IPS DF 4.7 (cell line): ENCODE measurements at regions not wholly inside any gene's neighbourhood (a gene's known extent, or its start where the extent isn't known, plus 50 kb on each side); places are given as distances from the start of the nearest gene placed in this dataset.

Experiments
- DNase-seq: peaks from one replicate; pipeline ENCODE4 v3.0.0-alpha.2; 2013; ENCODE audit warnings: low spot score; ENCODE audit errors: extremely low read depth

- DNase-seq = no peak
These were observed 547.1 kb upstream of the USP15 start for GRCh38 chr12:61713121-61713520.

DNA sequence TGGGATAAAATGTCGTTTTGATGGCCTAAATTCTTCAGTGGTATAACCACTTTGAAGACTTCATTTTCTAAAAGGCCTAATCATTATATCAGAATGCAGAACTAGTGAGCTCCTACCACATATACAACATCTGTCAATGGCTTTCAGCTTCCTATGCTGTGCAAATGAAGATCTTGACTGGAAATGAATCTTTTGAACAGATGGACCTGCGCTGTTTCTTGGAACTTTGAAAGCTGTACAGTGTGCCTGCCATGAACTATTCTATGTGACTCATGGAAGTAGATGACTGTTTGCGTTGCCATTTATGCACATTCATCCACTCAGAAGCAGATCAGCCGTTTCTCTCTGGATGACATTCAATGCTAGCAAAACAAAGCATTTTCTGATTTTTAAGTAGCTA is 542.2 kb upstream of the USP15 start:
- no peak for DNase-seq

DNA sequence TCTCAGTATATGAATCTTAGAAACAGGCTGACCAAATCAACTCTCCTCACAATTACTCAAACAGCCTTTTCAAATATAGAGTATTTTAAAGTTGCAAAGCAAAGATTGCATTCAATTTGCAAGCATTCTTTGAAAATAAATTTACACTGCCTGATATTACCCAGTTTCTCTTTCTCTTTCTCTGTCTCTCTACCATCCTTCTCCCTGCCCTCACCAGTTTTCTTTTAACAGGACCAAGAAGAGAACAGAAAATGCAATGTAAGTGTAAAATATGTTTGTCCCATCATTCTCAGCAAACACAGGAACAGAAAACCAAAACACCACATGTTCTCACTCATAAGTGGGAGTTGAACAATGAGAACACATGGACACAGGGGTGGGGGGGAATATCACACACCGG is 520.3 kb upstream of the USP15 start:
- no peak for DNase-seq

GRCh38 chr12:61750604-61751003 is 509.6 kb upstream of the USP15 start:
- DNase-seq = no peak

DNA sequence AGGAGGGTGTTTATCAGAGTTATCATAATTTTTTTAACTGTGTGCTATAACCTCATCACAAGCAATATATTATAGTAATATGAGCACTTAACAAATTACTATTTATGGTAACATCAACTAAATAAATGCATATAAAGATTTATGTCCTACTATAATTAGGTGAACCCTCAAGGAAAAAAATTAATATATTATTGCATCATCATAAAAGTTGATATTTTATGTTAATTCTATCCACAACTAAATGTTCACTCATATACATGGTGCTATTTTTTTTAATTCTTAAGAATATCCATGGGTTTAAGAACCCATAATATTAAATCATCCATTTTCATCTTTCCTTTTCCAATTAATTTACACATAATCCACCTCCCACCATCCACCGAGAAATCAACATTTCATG is 506.0 kb upstream of the USP15 start:
- DNase-seq = no peak

DNA sequence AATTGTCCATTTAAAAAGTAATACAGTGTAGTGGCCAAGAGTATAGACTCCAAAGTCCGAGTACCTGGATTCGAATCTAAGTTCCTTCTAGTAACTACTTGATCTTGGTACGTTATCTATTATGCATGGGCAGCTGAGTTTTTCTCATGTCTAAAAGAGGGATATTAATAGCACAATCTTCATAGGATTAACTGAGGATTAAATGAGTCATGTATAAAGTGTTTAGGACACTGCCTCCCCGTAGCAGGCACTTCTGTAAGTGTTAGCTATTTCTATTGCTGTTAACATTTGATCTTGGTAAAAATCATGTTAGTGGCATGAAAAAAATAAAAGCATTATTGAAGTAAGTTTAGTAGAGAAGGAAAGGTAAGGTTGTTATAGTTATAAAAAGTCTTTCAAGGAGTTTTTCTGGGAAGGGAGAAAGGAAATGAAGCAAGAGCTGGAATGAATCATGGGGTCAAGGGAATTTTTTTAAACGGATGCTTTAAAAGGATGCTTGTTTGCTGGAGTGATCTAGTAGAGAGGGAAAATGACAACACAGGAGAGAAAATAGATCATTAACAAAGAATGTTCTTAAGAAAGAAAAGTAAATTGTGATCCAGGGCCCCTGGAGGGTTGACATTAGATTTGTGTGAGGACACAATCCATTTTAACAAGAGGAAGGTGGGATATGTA is 502.2 kb upstream of the USP15 start:
- DNase-seq = no peak

DNA sequence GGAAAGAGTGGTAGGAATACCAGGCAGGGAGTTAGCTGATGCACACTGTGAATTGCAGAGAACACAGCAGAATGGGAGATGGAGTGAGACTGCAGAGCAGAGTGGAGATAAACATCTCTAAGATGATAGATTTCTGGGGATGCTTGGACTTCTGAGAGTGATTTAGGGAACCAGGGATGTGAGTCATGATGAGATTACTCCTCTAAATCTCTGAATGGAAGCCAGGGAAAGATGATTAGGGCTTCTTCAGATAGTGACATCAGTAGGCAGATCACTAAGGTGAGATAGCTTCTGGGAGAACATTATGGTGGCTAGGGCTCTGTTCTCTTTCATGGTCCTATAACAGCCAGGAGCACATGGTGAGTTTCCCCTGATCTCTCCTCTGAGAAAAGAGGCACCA is 501.5 kb upstream of the USP15 start:
- no peak for DNase-seq

DNA sequence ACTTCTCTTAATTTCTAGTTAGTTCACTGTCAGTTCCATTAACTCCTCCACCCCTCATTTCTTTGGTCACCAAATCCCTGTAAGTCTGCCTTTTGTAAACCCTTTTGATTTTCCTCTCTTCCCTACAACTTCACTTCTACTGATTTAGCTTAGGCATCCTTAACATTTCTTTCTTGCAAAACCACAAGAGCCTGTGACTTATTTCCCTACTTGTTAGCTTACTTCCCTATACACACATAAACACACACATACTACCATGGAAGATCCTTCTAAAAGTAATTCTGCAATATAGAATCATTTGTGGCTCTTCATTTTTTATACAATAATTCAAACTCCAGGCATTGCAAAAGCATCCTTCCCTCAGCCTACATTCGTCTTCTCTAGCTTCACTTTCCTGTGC is 494.3 kb upstream of the USP15 start:
- DNase-seq = no peak

DNA sequence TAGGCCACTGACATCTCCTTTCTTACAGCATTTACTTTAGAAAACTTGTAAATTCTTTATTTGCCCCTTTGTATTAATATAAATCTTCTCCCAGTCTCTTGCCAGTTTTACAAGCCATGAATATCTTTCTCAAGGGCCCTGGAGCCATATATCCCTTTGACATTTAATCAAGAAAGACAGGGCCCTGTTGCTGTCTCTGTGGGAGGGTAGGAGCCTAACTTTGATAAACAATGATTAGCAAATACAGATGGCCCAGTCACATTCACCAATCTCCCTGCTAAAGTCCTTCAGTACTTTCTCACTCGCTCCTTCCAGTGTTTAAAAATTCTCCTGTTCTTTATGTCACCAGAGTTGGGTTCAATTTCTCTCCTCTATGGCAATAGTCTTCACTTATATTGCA is 479.8 kb upstream of the USP15 start:
- DNase-seq = no peak

- no peak for DNase-seq
These were observed 479.1 kb upstream of the USP15 start for GRCh38 chr12:61781021-61781581.

- DNase-seq = no peak
These were observed 463.4 kb upstream of the USP15 start for GRCh38 chr12:61796846-61797245.

DNA sequence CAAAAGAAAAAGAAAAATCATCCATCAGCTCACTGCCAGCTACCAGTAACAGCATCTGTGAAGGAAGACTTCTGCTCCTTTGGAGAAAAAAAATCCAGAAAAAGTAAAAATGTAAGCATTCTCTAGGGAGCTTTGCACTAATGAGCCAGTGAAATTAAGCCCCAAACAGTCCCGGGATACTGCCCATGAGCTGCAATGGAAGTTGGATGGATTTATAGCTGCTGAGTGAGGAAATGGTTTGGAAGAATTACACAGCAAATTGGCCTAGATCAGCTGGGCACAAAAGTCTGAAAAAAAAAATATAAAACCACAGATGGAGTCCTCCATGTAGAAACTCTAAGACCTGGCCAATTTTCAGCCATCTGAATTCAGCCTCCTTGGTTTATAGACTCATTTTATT is 462.9 kb upstream of the USP15 start:
- no peak for DNase-seq

GRCh38 chr12:61798778-61799177 is 461.4 kb upstream of the USP15 start:
- no peak for DNase-seq

DNA sequence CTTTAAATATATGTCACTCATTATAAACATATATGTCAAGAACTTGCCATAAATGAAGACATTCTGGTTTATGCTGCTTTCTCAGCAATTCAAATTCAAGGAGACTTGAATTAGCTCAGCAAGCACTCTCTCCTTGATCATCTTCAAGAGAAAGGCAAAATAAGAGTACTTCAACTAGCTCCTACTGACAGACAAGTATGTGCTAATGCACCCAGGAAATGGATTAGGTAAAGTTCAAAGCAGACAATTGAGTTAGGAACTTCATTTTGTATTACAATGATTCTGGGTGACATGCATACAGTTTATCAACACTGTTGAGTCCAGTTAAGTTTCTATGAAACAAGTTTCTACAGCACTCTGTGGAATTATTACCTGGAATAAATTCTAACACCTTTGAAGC is 455.9 kb upstream of the USP15 start:
- DNase-seq = no peak

DNA sequence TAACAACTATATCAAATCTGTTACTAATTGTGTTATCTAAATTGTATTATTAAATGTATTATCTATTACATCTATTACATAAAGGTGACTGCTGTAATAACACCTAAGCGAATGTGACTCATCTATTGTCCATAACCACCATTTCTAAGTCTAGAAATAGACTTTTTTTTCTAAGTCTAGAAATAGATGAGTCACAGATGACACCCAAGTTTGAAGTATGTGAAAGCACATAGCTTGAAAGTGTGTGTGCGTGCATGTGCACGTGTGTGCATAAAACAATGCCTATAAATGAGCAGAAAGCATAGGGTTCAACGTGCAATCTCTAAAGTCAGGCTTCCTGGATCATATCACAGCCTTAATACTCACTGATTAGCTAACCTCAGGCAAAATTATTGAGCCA is 451.3 kb upstream of the USP15 start:
- DNase-seq = no peak

- no peak for DNase-seq
These were observed 449.7 kb upstream of the USP15 start for GRCh38 chr12:61810486-61810885.

DNA sequence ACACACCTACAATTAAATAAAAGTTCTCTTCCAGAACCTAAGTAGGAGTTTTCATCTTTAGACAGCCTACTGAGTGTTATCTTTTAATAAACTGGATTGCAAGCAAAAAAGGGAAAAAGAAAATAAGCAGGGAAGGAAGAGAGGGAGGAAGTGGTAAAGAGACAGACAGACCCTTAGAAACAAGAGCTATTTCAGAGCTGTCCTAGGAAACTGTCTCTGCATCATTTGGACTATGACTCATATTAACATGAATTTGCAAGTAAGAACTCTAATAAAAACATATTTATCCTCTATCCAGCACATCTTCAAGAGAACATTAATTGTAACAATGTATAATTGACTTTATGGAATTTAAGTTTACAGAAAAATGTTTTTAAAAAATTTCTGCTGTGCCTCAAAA is 438.8 kb upstream of the USP15 start:
- DNase-seq = no peak

DNA sequence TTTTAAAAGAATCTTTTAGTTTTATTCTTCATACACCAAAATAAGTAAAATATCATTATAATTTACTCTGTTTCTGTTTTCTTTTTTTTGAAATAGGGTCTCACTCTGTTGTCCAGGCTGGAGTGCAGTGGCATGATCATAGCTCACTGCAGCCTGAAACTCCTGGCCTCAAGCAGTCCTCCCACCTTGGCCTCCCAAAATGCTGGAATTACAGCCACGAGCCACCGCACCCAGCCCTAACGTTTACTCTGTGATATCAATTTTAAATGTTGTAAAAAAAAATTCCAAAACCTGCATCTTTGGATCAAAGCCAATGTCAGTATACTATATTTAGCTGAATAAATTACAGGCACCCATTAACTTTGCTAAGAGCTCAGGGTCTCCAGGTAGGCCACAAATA is 437.1 kb upstream of the USP15 start:
- no peak for DNase-seq

DNA sequence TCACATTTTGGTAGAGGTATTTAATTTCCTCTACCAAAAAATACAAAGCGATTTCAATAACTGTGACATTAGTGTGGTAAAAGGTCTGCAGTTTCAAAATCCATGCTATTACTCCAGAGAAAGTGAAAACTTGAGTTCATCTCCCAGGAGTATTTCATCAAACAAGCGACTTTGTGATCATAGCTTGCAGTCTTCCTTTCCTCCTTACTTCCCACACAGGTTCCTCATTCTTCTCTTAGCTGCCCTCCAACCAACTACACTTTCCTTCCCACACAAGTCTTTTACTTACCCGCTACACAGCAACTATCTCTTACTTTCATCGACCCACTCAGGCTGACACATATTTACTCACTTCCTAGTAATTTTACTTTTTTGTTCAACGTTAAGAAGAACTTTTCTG is 413.4 kb upstream of the USP15 start:
- DNase-seq = no peak

DNA sequence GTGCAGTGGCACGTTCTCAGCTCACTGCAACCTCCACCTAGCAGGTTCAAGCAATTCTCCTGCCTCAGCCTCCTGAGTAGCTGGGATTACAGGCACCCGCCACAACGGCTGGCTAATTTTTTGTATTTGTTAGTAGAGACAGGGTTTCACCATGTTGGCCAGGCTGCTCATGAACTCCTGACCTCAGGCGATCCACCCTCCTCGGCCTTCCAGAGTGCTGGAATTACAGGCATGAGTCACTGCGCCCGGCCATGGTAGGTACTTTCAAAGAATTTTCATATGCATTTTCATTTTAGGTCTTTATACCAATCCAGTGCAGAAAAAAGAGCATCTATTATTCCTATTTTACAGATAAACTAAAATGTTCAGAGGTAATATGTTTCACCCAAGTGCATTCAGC is 411.3 kb upstream of the USP15 start:
- no peak for DNase-seq

GRCh38 chr12:61853945-61854344 is 406.3 kb upstream of the USP15 start:
- DNase-seq = no peak

GRCh38 chr12:61854902-61855301 is 405.3 kb upstream of the USP15 start:
- no peak for DNase-seq

GRCh38 chr12:61857968-61858367 is 402.2 kb upstream of the USP15 start:
- DNase-seq = no peak

- DNase-seq = no peak
These were observed 399.8 kb upstream of the USP15 start for GRCh38 chr12:61860451-61860850.
